Activated B cell treated with CpG ODN at 0.5 μM for 24 hours (primary cell): ENCODE measurements at regions not wholly inside any gene's neighbourhood (a gene's known extent, or its start where the extent isn't known, plus 50 kb on each side); places are given as distances from the start of the nearest gene placed in this dataset.

Source experiments
- ATAC-seq: fragments of 200-7000 bp; cut with Tn5 transposase; one replicate; pipeline ENCODE4 v1.10.0; 2021; ENCODE audit warnings: low read depth, mild to moderate bottlenecking, moderate library complexity
- CTCF ChIA-PET: fragments of 350-600 bp; sonication (Branson Sonifier 250); formaldehyde crosslinking; loops from one replicate; lab custom pipeline; 2021; ENCODE audit warnings: antibody characterized with exemption; lab: Charles Lee
- POLR2A ChIA-PET: fragments of 350-600 bp; sonication (Branson Sonifier 250); formaldehyde crosslinking; loops from one replicate; lab custom pipeline; 2021; ENCODE audit warnings: antibody characterized with exemption; lab: Charles Lee
- DNase-seq: peaks from one replicate; pipeline ENCODE4 v3.0.0; 2022
- H3K27ac Mint-ChIP-seq: one replicate; pipeline ENCODE4 v1.8.0; 2020; ENCODE audit warnings: mixed read lengths
- H3K27me3 Mint-ChIP-seq: one replicate; pipeline ENCODE4 v1.8.0; 2021; ENCODE audit warnings: mixed read lengths
- H3K36me3 Mint-ChIP-seq: one replicate; pipeline ENCODE4 v1.8.0; 2021; ENCODE audit warnings: low read depth, mixed read lengths
- H3K4me1 Mint-ChIP-seq: one replicate; pipeline ENCODE4 v1.8.0; 2021; ENCODE audit warnings: mixed read lengths
- H3K4me3 Mint-ChIP-seq: one replicate; pipeline ENCODE4 v1.8.0; 2020; ENCODE audit warnings: mild to moderate bottlenecking, mixed read lengths
- H3K9me3 Mint-ChIP-seq: one replicate; pipeline ENCODE4 v1.8.0; 2020; ENCODE audit warnings: mixed read lengths
- CTCF ChIP-seq: fragments of 200-600 bp; IDR thresholded peaks from one replicate; pipeline ENCODE4 v1.8.0; 2022; ENCODE audit warnings: antibody characterized with exemption, mild to moderate bottlenecking
- intact Hi-C: fragments of 100-400 bp; cut with micrococcal nuclease; formaldehyde crosslinking; loops from one replicate; pipeline ENCODE4 v1.15.1; 2024

- TF ChIP-seq CTCF, result no peak
- Mint-ChIP-seq H3K27ac (no peak overlapping the region), H3K9me3 (no peaks in the 10 kb centered on the region), H3K4me1 (no peaks in the 10 kb centered on the region), H3K36me3 (no peaks in the 10 kb centered on the region), H3K4me3 (no peak overlapping the region), H3K27me3 (no peaks in the 10 kb centered on the region)
- POLR2A ChIA-PET, result no interaction called here
- no peak for ATAC-seq
- CTCF ChIA-PET, result no interaction called here
- no peak for DNase-seq
- intact Hi-C loops, result no loop called here
These were observed 186.0 kb upstream of the NFIB start for GRCh38 chr9:14499976-14500375.

- DNase-seq, result no peak
- Mint-ChIP-seq H3K36me3 (no peaks in the 10 kb centered on the region), H3K4me1 (no peaks in the 10 kb centered on the region), H3K4me3 (no peak overlapping the region), H3K9me3 (no peaks in the 10 kb centered on the region), H3K27me3 (no peaks in the 10 kb centered on the region), H3K27ac (no peak overlapping the region)
- intact Hi-C loops, result no loop called here
- no peak for ATAC-seq
- ChIA-PET CTCF (no interaction called here), POLR2A (no interaction called here)
- no peak for TF ChIP-seq CTCF
These were observed 184.9 kb upstream of the NFIB start for GRCh38 chr9:14498824-14499223.

- Mint-ChIP-seq H3K4me3 (no peak overlapping the region), H3K4me1 (no peaks in the 10 kb centered on the region), H3K27ac (no peak overlapping the region), H3K9me3 (no peaks in the 10 kb centered on the region), H3K27me3 (no peaks in the 10 kb centered on the region), H3K36me3 (no peaks in the 10 kb centered on the region)
- CTCF ChIA-PET, result no interaction called here
- DNase-seq, result no peak
- POLR2A ChIA-PET, result no interaction called here
- no peak for ATAC-seq
- intact Hi-C loops, result no loop called here
- TF ChIP-seq CTCF, result no peak
These were observed 183.5 kb upstream of the NFIB start for GRCh38 chr9:14497476-14497875.

- H3K27me3 Mint-ChIP-seq, result peaks cover 2% of the 10 kb centered on the region
- ChIA-PET CTCF (no interaction called here), POLR2A (no interaction called here)
- no peaks in the 10 kb centered on the region for H3K36me3 Mint-ChIP-seq
- no peaks in the 10 kb centered on the region for H3K9me3 Mint-ChIP-seq
- ATAC-seq (no peak), DNase-seq (no peak)
- intact Hi-C loops, result no loop called here
- no peak for TF ChIP-seq CTCF
- H3K4me3 Mint-ChIP-seq, result no peak overlapping the region
- H3K27ac Mint-ChIP-seq, result no peak overlapping the region
- H3K4me1 Mint-ChIP-seq, result no peaks in the 10 kb centered on the region
These were observed 174.7 kb upstream of the NFIB start for GRCh38 chr9:14488421-14489190.

DNA sequence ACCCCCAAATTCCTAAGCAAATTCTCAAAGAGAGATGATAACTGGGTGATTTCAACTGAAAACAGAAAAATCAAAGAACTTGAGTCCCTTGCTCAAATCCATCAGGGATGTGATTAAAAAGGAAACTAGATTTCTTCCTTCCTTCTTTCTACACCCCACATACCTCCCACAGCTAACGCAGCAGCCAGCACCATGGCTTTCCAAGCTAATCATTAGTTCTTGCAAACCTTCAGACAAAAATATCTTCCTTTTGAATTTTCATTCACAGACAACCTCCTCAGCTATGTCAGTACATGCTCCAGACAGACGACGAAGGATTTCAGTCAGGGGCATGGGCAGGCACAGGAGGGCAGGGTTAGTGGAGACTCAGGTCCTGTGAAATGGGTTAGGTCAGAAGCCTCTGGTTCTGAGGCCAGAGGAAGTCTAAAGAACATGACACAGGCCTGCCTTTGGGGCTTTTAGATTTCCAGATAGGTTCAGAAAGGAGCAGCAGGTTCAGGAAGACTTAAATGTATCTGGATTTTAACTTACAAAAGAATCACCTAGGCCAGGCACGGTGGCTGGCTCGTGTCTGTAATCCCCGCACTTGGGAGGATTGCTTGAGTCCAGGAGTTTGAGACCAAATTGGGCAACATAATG is 173.7 kb upstream of the NFIB start:
- Mint-ChIP-seq H3K4me1 (no peaks in the 10 kb centered on the region), H3K36me3 (no peaks in the 10 kb centered on the region), H3K4me3 (no peak overlapping the region), H3K27me3 (peaks cover 2% of the 10 kb centered on the region), H3K9me3 (no peaks in the 10 kb centered on the region), H3K27ac (no peak overlapping the region)
- DNase-seq (no peak), ATAC-seq (no peak)
- POLR2A ChIA-PET, result no interaction called here
- CTCF ChIA-PET, result no interaction called here
- no peak for TF ChIP-seq CTCF
- intact Hi-C loops, result no loop called here
